GM12878 (cell line): ENCODE measurements at regions not wholly inside any gene's neighbourhood (a gene's known extent, or its start where the extent isn't known, plus 50 kb on each side); places are given as distances from the start of the nearest gene placed in this dataset.

ENCODE experiments used
- CBFB ChIP-seq: IDR thresholded peaks from 2 replicates; pipeline ENCODE4 v1.6.1; 2016; ENCODE audit warnings: antibody characterized with exemption, low read depth
- HDAC6 ChIP-seq: fragments of 200-600 bp; sonication (generic); IDR thresholded peaks from one replicate; pipeline ENCODE4 v1.8.0; 2017; ENCODE audit warnings: antibody characterized with exemption; ENCODE audit not compliant: unreplicated experiment
- IRF4 ChIP-seq: IDR thresholded peaks from 2 replicates; pipeline ENCODE4 v1.6.1; 2011; ENCODE audit warnings: low read depth, low read length
- KDM1A ChIP-seq: fragments of 200-600 bp; sonication (generic); IDR thresholded peaks from 2 replicates; pipeline ENCODE4 v1.6.1; 2016; ENCODE audit warnings: borderline replicate concordance
- MEF2B ChIP-seq: fragments of 450-650 bp; IDR thresholded peaks from 2 replicates; pipeline ENCODE4 v1.6.1; 2018; ENCODE audit warnings: mild to moderate bottlenecking, moderate library complexity; ENCODE audit not compliant: partially characterized antibody, poor library complexity, severe bottlenecking
- NKRF ChIP-seq: fragments of 450-650 bp; conservative IDR thresholded peaks from 2 replicates; pipeline ENCODE4 v1.6.1; 2017; ENCODE audit warnings: mild to moderate bottlenecking, moderate library complexity
- ZNF24 ChIP-seq: fragments of 450-650 bp; IDR thresholded peaks from 2 replicates; pipeline ENCODE4 v1.6.1; 2017; ENCODE audit warnings: antibody characterized with exemption, mild to moderate bottlenecking
- ZNF274 ChIP-seq: IDR thresholded peaks from one replicate; pipeline ENCODE4 v1.8.0; 2011; ENCODE audit not compliant: insufficient read length, insufficient read depth
- ZNF592 ChIP-seq: fragments of 450-650 bp; IDR thresholded peaks from 2 replicates; pipeline ENCODE4 v1.6.1; 2017; ENCODE audit warnings: mild to moderate bottlenecking, moderate library complexity
- TF ChIP-seq, protein P1 (sequence below): IDR thresholded peaks from 2 replicates; pipeline ENCODE4 v1.6.1; 2012; ENCODE audit warnings: low read depth, low read length, improper control_type of control experiment

GRCh38 chr4:79259242-79259641, 66.6 kb downstream of the NAA11 start (continued):
- TF ChIP-seq, protein P1, sequence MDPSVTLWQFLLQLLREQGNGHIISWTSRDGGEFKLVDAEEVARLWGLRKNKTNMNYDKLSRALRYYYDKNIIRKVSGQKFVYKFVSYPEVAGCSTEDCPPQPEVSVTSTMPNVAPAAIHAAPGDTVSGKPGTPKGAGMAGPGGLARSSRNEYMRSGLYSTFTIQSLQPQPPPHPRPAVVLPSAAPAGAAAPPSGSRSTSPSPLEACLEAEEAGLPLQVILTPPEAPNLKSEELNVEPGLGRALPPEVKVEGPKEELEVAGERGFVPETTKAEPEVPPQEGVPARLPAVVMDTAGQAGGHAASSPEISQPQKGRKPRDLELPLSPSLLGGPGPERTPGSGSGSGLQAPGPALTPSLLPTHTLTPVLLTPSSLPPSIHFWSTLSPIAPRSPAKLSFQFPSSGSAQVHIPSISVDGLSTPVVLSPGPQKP = no peak
- TF ChIP-seq HDAC6 = no peak
- TF ChIP-seq ZNF592 = no peak
- no peak for TF ChIP-seq CBFB
- no peak for TF ChIP-seq MEF2B
- TF ChIP-seq IRF4 = no peak
- TF ChIP-seq ZNF24 = no peak
- TF ChIP-seq ZNF274 = no peak
- no peak for TF ChIP-seq KDM1A
- no peak for TF ChIP-seq NKRF
